PC-3 (cell line): ENCODE measurements at regions not wholly inside any gene's neighbourhood (a gene's known extent, or its start where the extent isn't known, plus 50 kb on each side); places are given as distances from the start of the nearest gene placed in this dataset.

Experiments
- ATAC-seq: fragments of 200-7000 bp; cut with Tn5 transposase; 2 replicates; pipeline ENCODE4 v1.9.1; 2020; ENCODE audit warnings: mild to moderate bottlenecking, moderate library complexity
- BruUV-seq: library from RNA; stranded (reverse); fragments of 400-500 nt; replicated peaks from 2 replicates; lab custom pipeline; 2021; lab: Mats Ljungman, UMichigan
- CTCF ChIA-PET: fragments of 300-600 bp; sonication (Branson Sonifier 250); formaldehyde crosslinking; loops from one replicate; lab custom pipeline; 2022; ENCODE audit warnings: antibody characterized with exemption; lab: Charles Lee
- POLR2A ChIA-PET: fragments of 300-600 bp; sonication (Branson Sonifier 250); formaldehyde crosslinking; loops from one replicate; lab custom pipeline; 2022; ENCODE audit warnings: antibody characterized with exemption; ENCODE audit not compliant: unreplicated experiment; lab: Charles Lee
- DNase-seq: peaks from one replicate; pipeline ENCODE4 v3.0.0-alpha.2; 2015
- H2AFZ ChIP-seq: fragments of 300-600 bp; sonication (generic); 2 replicates; pipeline ENCODE4 v1.6.0; 2016; ENCODE audit warnings: antibody characterized with exemption, low read length
- H3F3A ChIP-seq: fragments of 300-600 bp; sonication (generic); one replicate; pipeline ENCODE4 v1.6.0; 2017; ENCODE audit warnings: antibody characterized with exemption, low read length, control low read depth, mild to moderate bottlenecking; ENCODE audit not compliant: unreplicated experiment
- H3K27ac ChIP-seq: fragments of 300-600 bp; sonication (generic); 2 replicates; pipeline ENCODE4 v1.5.1; 2016; ENCODE audit warnings: mild to moderate bottlenecking, low read length
- H3K27me3 ChIP-seq: fragments of 300-600 bp; sonication (generic); 2 replicates; pipeline ENCODE4 v1.6.1; 2016; ENCODE audit warnings: low read length, mixed read lengths
- H3K36me3 ChIP-seq: fragments of 300-600 bp; sonication (generic); 2 replicates; pipeline ENCODE4 v1.6.1; 2016; ENCODE audit warnings: low read depth, mixed run types, low read length, mixed read lengths
- H3K4me1 ChIP-seq: fragments of 300-600 bp; sonication (generic); 2 replicates; pipeline ENCODE4 v1.5.1; 2016; ENCODE audit warnings: low read length; ENCODE audit not compliant: insufficient read depth
- H3K4me2 ChIP-seq: fragments of 300-600 bp; sonication (generic); 2 replicates; pipeline ENCODE4 v1.6.0; 2016; ENCODE audit warnings: low read length
- H3K4me3 ChIP-seq: fragments of 300-600 bp; sonication (generic); 2 replicates; pipeline ENCODE4 v1.5.1; 2016; ENCODE audit warnings: mild to moderate bottlenecking, low read length, mixed read lengths
- H3K79me2 ChIP-seq: fragments of 300-600 bp; sonication (generic); 2 replicates; pipeline ENCODE4 v1.6.1; 2017; ENCODE audit warnings: low read length, mixed read lengths
- H3K9ac ChIP-seq: fragments of 300-600 bp; sonication (generic); 2 replicates; pipeline ENCODE4 v1.6.0; 2016; ENCODE audit warnings: mild to moderate bottlenecking, low read length
- H3K9me2 ChIP-seq: fragments of 300-600 bp; sonication (generic); replicated peaks from 2 replicates; pipeline ENCODE4 v1.6.1; 2016; ENCODE audit warnings: mixed run types, low read length, mixed read lengths
- H3K9me3 ChIP-seq: fragments of 300-600 bp; sonication (generic); 2 replicates; pipeline ENCODE4 v1.6.1; 2016; ENCODE audit warnings: low read length, mixed read lengths
- H4K20me1 ChIP-seq: fragments of 300-600 bp; sonication (generic); 2 replicates; pipeline ENCODE4 v1.6.1; 2016; ENCODE audit warnings: low read length, mixed read lengths
- CTCF ChIP-seq: fragments of 300-600 bp; sonication (generic); conservative IDR thresholded peaks from 2 replicates; pipeline ENCODE4 v1.5.1; 2017; ENCODE audit warnings: antibody characterized with exemption, low read depth, mild to moderate bottlenecking, low read length
- EZH2 ChIP-seq: fragments of 300-600 bp; sonication (generic); IDR thresholded peaks from one replicate; pipeline ENCODE4 v1.6.1; 2017; ENCODE audit warnings: antibody characterized with exemption, mild to moderate bottlenecking, low read length; ENCODE audit not compliant: unreplicated experiment
- EZH2phosphoT487 ChIP-seq: fragments of 300-600 bp; sonication (generic); IDR thresholded peaks from 2 replicates; pipeline ENCODE4 v1.6.1; 2018; ENCODE audit warnings: mild to moderate bottlenecking, antibody characterized with exemption, low read length, borderline replicate concordance
- intact Hi-C: fragments of 100-400 bp; cut with micrococcal nuclease; formaldehyde crosslinking; loops from 2 replicates; pipeline ENCODE4 v1.9.0; 2023

GRCh38 chr6:78611102-78611620, 256.2 kb upstream of the IRAK1BP1 start:
- no peaks in the 10 kb centered on the region for H3K79me2 ChIP-seq
- no peak overlapping the region for H3K4me3 ChIP-seq
- POLR2A ChIA-PET, result no interaction called here
- H3K36me3 ChIP-seq, result no peaks in the 10 kb centered on the region
- no peak overlapping the region for H3K27ac ChIP-seq
- no peaks in the 10 kb centered on the region for H3K9me3 ChIP-seq
- H4K20me1 ChIP-seq, result no peaks in the 10 kb centered on the region
- H3F3A ChIP-seq, result no peaks in the 10 kb centered on the region
- H3K9ac ChIP-seq, result no peak overlapping the region
- DNase-seq, result no peak
- no peaks in the 10 kb centered on the region for H3K9me2 ChIP-seq
- H3K4me2 ChIP-seq, result no peak overlapping the region
- H3K4me1 ChIP-seq, result peaks cover 2% of the 10 kb centered on the region
- no peaks in the 10 kb centered on the region for H3K27me3 ChIP-seq
- CTCF ChIA-PET, result no interaction called here
- intact Hi-C loops, result no loop called here
- no TSS peak for BruUV-seq
- H2AFZ ChIP-seq, result no peak overlapping the region
- no peak for TF ChIP-seq CTCF
- no peak for TF ChIP-seq EZH2
- TF ChIP-seq EZH2phosphoT487, result no peak
- no peak for ATAC-seq

- ChIA-PET CTCF (no interaction called here), POLR2A (no interaction called here)
- H3K79me2 ChIP-seq, result no peaks in the 10 kb centered on the region
- H3K4me3 ChIP-seq, result no peak overlapping the region
- no peak overlapping the region for H2AFZ ChIP-seq
- no peaks in the 10 kb centered on the region for H3F3A ChIP-seq
- no peaks in the 10 kb centered on the region for H3K27me3 ChIP-seq
- peak; percentile 42; the same call in 1 of the 2 replicates for ATAC-seq
- peak; percentile 60 for DNase-seq
- H3K9me2 ChIP-seq, result no peaks in the 10 kb centered on the region
- intact Hi-C loops, result no loop called here
- no TSS peak for BruUV-seq
- H4K20me1 ChIP-seq, result no peaks in the 10 kb centered on the region
- H3K9ac ChIP-seq, result no peak overlapping the region
- H3K36me3 ChIP-seq, result no peaks in the 10 kb centered on the region
- H3K9me3 ChIP-seq, result no peaks in the 10 kb centered on the region
- no peak overlapping the region for H3K4me2 ChIP-seq
- no peak overlapping the region for H3K27ac ChIP-seq
- TF ChIP-seq CTCF, result peak; percentile 71
- no peak for TF ChIP-seq EZH2
- TF ChIP-seq EZH2phosphoT487, result no peak
- H3K4me1 ChIP-seq, result no peaks in the 10 kb centered on the region
Observed at GRCh38 chr6:78611886-78612480, 255.4 kb upstream of the IRAK1BP1 start.

DNA sequence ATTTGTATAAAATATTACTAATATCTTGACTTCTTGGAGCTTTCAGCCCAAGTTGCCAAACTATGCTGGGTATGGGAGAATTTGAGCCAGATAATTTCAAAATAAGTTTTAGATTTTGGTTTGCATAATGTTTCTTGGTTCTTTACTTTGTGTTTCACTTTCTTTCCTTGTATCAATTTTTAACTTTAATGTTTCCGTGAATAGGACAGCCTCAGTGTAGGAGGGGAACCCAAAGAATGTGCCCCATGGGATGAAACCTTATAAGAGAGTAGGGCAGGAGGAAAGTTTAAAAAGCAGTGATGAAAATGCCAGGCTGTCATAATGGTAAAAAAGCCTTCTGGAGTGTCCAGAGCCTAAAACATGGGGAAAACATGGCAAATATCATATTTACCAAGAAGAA, 252.4 kb upstream of the IRAK1BP1 start:
- ATAC-seq (no peak), DNase-seq (no peak)
- Histone ChIP-seq H3K36me3 (no peaks in the 10 kb centered on the region), H3K9me2 (no peaks in the 10 kb centered on the region), H3K79me2 (no peaks in the 10 kb centered on the region), H3K4me3 (no peak overlapping the region), H3K27ac (no peak overlapping the region), H2AFZ (no peak overlapping the region), H3K4me1 (no peaks in the 10 kb centered on the region), H3K9ac (no peak overlapping the region), H3K4me2 (no peak overlapping the region), H3F3A (no peaks in the 10 kb centered on the region), H3K9me3 (no peaks in the 10 kb centered on the region), H3K27me3 (no peaks in the 10 kb centered on the region), H4K20me1 (no peaks in the 10 kb centered on the region)
- BruUV-seq, result no TSS peak
- ChIA-PET POLR2A (no interaction called here), CTCF (no interaction called here)
- TF ChIP-seq EZH2 (no peak), EZH2phosphoT487 (no peak), CTCF (no peak)
- intact Hi-C loops, result no loop called here
